ENCODE measurements at regions not wholly inside any gene's neighbourhood (a gene's known extent, or its start where the extent isn't known, plus 50 kb on each side); places are given as distances from the start of the nearest gene placed in this dataset.

- Mint-ChIP-seq H3K4me3 (no peak overlapping the region), H3K9me3 (peaks cover under 1% of the 10 kb centered on the region), H3K27me3 (ENCODE audit: insufficient read depth) (peaks cover 1% of the 10 kb centered on the region), H3K4me1 (ENCODE audit: low read depth) (no peaks in the 10 kb centered on the region), H3K36me3 (ENCODE audit: low read depth) (no peaks in the 10 kb centered on the region), H3K27ac (no peak overlapping the region)
- no peak for DNase-seq (ENCODE audit: low spot score)
- intact Hi-C loops (cut with micrococcal nuclease), result no loop called here
Measured at GRCh38 chr11:88035271-88035670, 140.0 kb downstream of the RAB38 start.

- Mint-ChIP-seq H3K27ac (no peak overlapping the region), H3K36me3 (ENCODE audit: low read depth) (no peaks in the 10 kb centered on the region), H3K4me1 (ENCODE audit: low read depth) (no peaks in the 10 kb centered on the region), H3K9me3 (no peaks in the 10 kb centered on the region), H3K27me3 (ENCODE audit: insufficient read depth) (no peaks in the 10 kb centered on the region), H3K4me3 (no peak overlapping the region)
- intact Hi-C loops (cut with micrococcal nuclease), result no loop called here
- no peak for DNase-seq (ENCODE audit: low spot score)
Measured at GRCh38 chr11:88017666-88018065, 157.6 kb downstream of the RAB38 start.

GRCh38 chr11:88016392-88017170 is 158.7 kb downstream of the RAB38 start:
- Mint-ChIP-seq H3K27ac (no peak overlapping the region), H3K4me1 (ENCODE audit: low read depth) (no peaks in the 10 kb centered on the region), H3K4me3 (no peak overlapping the region), H3K36me3 (ENCODE audit: low read depth) (no peaks in the 10 kb centered on the region), H3K27me3 (ENCODE audit: insufficient read depth) (no peaks in the 10 kb centered on the region), H3K9me3 (no peaks in the 10 kb centered on the region)
- intact Hi-C loops (cut with micrococcal nuclease), result loop anchor here (1.0 kb wide), 3 partner anchors 216 to 536 kb away; no protein-coding TSS in a partner anchor
- peak; percentile 29 for DNase-seq (ENCODE audit: low spot score)

- Mint-ChIP-seq H3K4me1 (ENCODE audit: low read depth) (no peaks in the 10 kb centered on the region), H3K27ac (no peak overlapping the region), H3K4me3 (no peak overlapping the region)
Measured at GRCh38 chr11:88015170-88015569, 160.1 kb downstream of the RAB38 start.

GRCh38 chr11:88013508-88014065 is 161.7 kb downstream of the RAB38 start:
- Mint-ChIP-seq H3K4me3 (no peak overlapping the region), H3K27ac (no peak overlapping the region), H3K36me3 (ENCODE audit: low read depth) (no peaks in the 10 kb centered on the region), H3K4me1 (ENCODE audit: low read depth) (no peaks in the 10 kb centered on the region), H3K9me3 (no peaks in the 10 kb centered on the region), H3K27me3 (ENCODE audit: insufficient read depth) (no peaks in the 10 kb centered on the region)
- intact Hi-C loops (cut with micrococcal nuclease), result no loop called here
- no peak for DNase-seq (ENCODE audit: low spot score)

More at GRCh38 chr11:88015170-88015569, 160.1 kb downstream of the RAB38 start:
- no peaks in the 10 kb centered on the region for H3K36me3 Mint-ChIP-seq (ENCODE audit: low read depth)
- intact Hi-C loops (cut with micrococcal nuclease), result no loop called here
- DNase-seq (ENCODE audit: low spot score), result no peak
- no peaks in the 10 kb centered on the region for H3K27me3 Mint-ChIP-seq (ENCODE audit: insufficient read depth)
- H3K9me3 Mint-ChIP-seq, result no peaks in the 10 kb centered on the region

- no peaks in the 10 kb centered on the region for H3K36me3 Mint-ChIP-seq (ENCODE audit: low read depth)
- no peak overlapping the region for H3K27ac Mint-ChIP-seq
- no peaks in the 10 kb centered on the region for H3K9me3 Mint-ChIP-seq
- H3K4me3 Mint-ChIP-seq, result no peak overlapping the region
- intact Hi-C loops (cut with micrococcal nuclease), result no loop called here
- no peak for DNase-seq (ENCODE audit: low spot score)
- H3K27me3 Mint-ChIP-seq (ENCODE audit: insufficient read depth), result no peaks in the 10 kb centered on the region
- no peaks in the 10 kb centered on the region for H3K4me1 Mint-ChIP-seq (ENCODE audit: low read depth)
Measured at GRCh38 chr11:88012456-88012855, 162.8 kb downstream of the RAB38 start.

- Mint-ChIP-seq H3K4me3 (no peak overlapping the region), H3K27me3 (ENCODE audit: insufficient read depth) (peaks cover 5% of the 10 kb centered on the region), H3K36me3 (ENCODE audit: low read depth) (no peaks in the 10 kb centered on the region), H3K27ac (no peak overlapping the region), H3K9me3 (no peaks in the 10 kb centered on the region), H3K4me1 (ENCODE audit: low read depth) (no peaks in the 10 kb centered on the region)
- intact Hi-C loops (cut with micrococcal nuclease), result no loop called here
- DNase-seq (ENCODE audit: low spot score), result no peak
Measured at GRCh38 chr11:87976009-87976408, 199.2 kb downstream of the RAB38 start.

GRCh38 chr11:87974797-87975196 is 200.4 kb downstream of the RAB38 start:
- H3K27ac Mint-ChIP-seq, result no peak overlapping the region
- H3K9me3 Mint-ChIP-seq, result no peaks in the 10 kb centered on the region
- H3K27me3 Mint-ChIP-seq (ENCODE audit: insufficient read depth), result peaks cover 5% of the 10 kb centered on the region
- DNase-seq (ENCODE audit: low spot score), result no peak
- intact Hi-C loops (cut with micrococcal nuclease), result no loop called here
- no peaks in the 10 kb centered on the region for H3K36me3 Mint-ChIP-seq (ENCODE audit: low read depth)
- no peak overlapping the region for H3K4me3 Mint-ChIP-seq
- H3K4me1 Mint-ChIP-seq (ENCODE audit: low read depth), result no peaks in the 10 kb centered on the region

GRCh38 chr11:87972133-87972532 is 203.1 kb downstream of the RAB38 start:
- peaks cover 5% of the 10 kb centered on the region for H3K27me3 Mint-ChIP-seq (ENCODE audit: insufficient read depth)
- DNase-seq (ENCODE audit: low spot score), result no peak
- no peaks in the 10 kb centered on the region for H3K4me1 Mint-ChIP-seq (ENCODE audit: low read depth)
- H3K27ac Mint-ChIP-seq, result no peak overlapping the region
- H3K4me3 Mint-ChIP-seq, result no peak overlapping the region
- H3K36me3 Mint-ChIP-seq (ENCODE audit: low read depth), result no peaks in the 10 kb centered on the region
- no peaks in the 10 kb centered on the region for H3K9me3 Mint-ChIP-seq
- intact Hi-C loops (cut with micrococcal nuclease), result no loop called here

- no peak for DNase-seq (ENCODE audit: low spot score)
- H3K4me1 Mint-ChIP-seq (ENCODE audit: low read depth), result no peaks in the 10 kb centered on the region
- intact Hi-C loops (cut with micrococcal nuclease), result no loop called here
- no peaks in the 10 kb centered on the region for H3K9me3 Mint-ChIP-seq
- no peak overlapping the region for H3K27ac Mint-ChIP-seq
- H3K27me3 Mint-ChIP-seq (ENCODE audit: insufficient read depth), result peaks cover 8% of the 10 kb centered on the region
- H3K36me3 Mint-ChIP-seq (ENCODE audit: low read depth), result no peaks in the 10 kb centered on the region
- H3K4me3 Mint-ChIP-seq, result no peak overlapping the region
Measured at GRCh38 chr11:87971354-87971753, 203.9 kb downstream of the RAB38 start.

- Mint-ChIP-seq H3K4me1 (ENCODE audit: low read depth) (no peaks in the 10 kb centered on the region), H3K4me3 (no peak overlapping the region), H3K27ac (no peak overlapping the region), H3K27me3 (ENCODE audit: insufficient read depth) (peaks cover 8% of the 10 kb centered on the region), H3K9me3 (no peaks in the 10 kb centered on the region), H3K36me3 (ENCODE audit: low read depth) (no peaks in the 10 kb centered on the region)
- intact Hi-C loops (cut with micrococcal nuclease), result no loop called here
- DNase-seq (ENCODE audit: low spot score), result no peak
Measured at GRCh38 chr11:87970762-87971161, 204.5 kb downstream of the RAB38 start.

- H3K9me3 Mint-ChIP-seq, result no peaks in the 10 kb centered on the region
- no peaks in the 10 kb centered on the region for H3K36me3 Mint-ChIP-seq (ENCODE audit: low read depth)
- H3K4me3 Mint-ChIP-seq, result no peak overlapping the region
- H3K4me1 Mint-ChIP-seq (ENCODE audit: low read depth), result no peaks in the 10 kb centered on the region
- peaks cover 3% of the 10 kb centered on the region for H3K27me3 Mint-ChIP-seq (ENCODE audit: insufficient read depth)
- intact Hi-C loops (cut with micrococcal nuclease), result no loop called here
- H3K27ac Mint-ChIP-seq, result no peak overlapping the region
- no peak for DNase-seq (ENCODE audit: low spot score)
Measured at GRCh38 chr11:87967459-87967858, 207.8 kb downstream of the RAB38 start.

GRCh38 chr11:87966694-87967093 is 208.5 kb downstream of the RAB38 start:
- no peak overlapping the region for H3K4me3 Mint-ChIP-seq
- no peaks in the 10 kb centered on the region for H3K9me3 Mint-ChIP-seq
- no peaks in the 10 kb centered on the region for H3K4me1 Mint-ChIP-seq (ENCODE audit: low read depth)
- no peak overlapping the region for H3K27ac Mint-ChIP-seq
- H3K27me3 Mint-ChIP-seq (ENCODE audit: insufficient read depth), result peaks cover 3% of the 10 kb centered on the region
- DNase-seq (ENCODE audit: low spot score), result no peak
- no peaks in the 10 kb centered on the region for H3K36me3 Mint-ChIP-seq (ENCODE audit: low read depth)
- intact Hi-C loops (cut with micrococcal nuclease), result no loop called here
